ENCODE measurements at regions not wholly inside any gene's neighbourhood (a gene's known extent, or its start where the extent isn't known, plus 50 kb on each side); places are given as distances from the start of the nearest gene placed in this dataset.

- 43 to 50% methylated on average over 1 of the region's 1 CpG for WGBS, 2 donors (ENCODE audit: low coverage in 1 of 2)
- Histone ChIP-seq H3K9me3 (no peaks in the 10 kb centered on the region), H3K4me3 (no peak overlapping the region), H3K36me3 (no peaks in the 10 kb centered on the region), H3K4me1 (peaks cover 0 to 16% (median 0%) of the 10 kb centered on the region in 3 donors), H3K27me3 (no peaks in the 10 kb centered on the region), H3K27ac (no peak overlapping the region)
- no peak for TF ChIP-seq POLR2A (IDR thresholded peaks at IDR 0.05)
- TF ChIP-seq CTCF (IDR thresholded peaks at IDR 0.05): no peak
- no peak for TF ChIP-seq POLR2AphosphoS5 (IDR thresholded peaks at IDR 0.05)
- no peak for TF ChIP-seq EP300 (IDR thresholded peaks at IDR 0.05)
- ATAC-seq: no peak
Observed at GRCh38 chr14:51529736-51530135, 122.0 kb upstream of the FRMD6 start.

- H3K36me3 ChIP-seq: no peaks in the 10 kb centered on the region
- peaks cover 0 to 6% (median 0%) of the 10 kb centered on the region in 3 donors for H3K4me1 ChIP-seq
- no peaks in the 10 kb centered on the region for H3K27me3 ChIP-seq
- TF ChIP-seq CTCF (IDR thresholded peaks at IDR 0.05) (no peak), POLR2A (IDR thresholded peaks at IDR 0.05) (no peak), EP300 (IDR thresholded peaks at IDR 0.05) (no peak), POLR2AphosphoS5 (IDR thresholded peaks at IDR 0.05) (no peak)
- H3K4me3 ChIP-seq: no peak overlapping the region
- H3K27ac ChIP-seq: no peak overlapping the region
- no peak for ATAC-seq
- H3K9me3 ChIP-seq: no peaks in the 10 kb centered on the region
- 53 to 82% methylated on average over 1 to 2 of the region's 2 CpGs for WGBS, 2 donors (ENCODE audit: low coverage in 1 of 2)
Observed at GRCh38 chr14:51533160-51533559, 118.5 kb upstream of the FRMD6 start.

- no peak for ATAC-seq
- Histone ChIP-seq H3K9me3 (no peaks in the 10 kb centered on the region), H3K36me3 (no peaks in the 10 kb centered on the region), H3K4me1 (peaks cover 0 to 6% (median 0%) of the 10 kb centered on the region in 3 donors), H3K27ac (no peak overlapping the region), H3K27me3 (no peaks in the 10 kb centered on the region), H3K4me3 (no peak overlapping the region)
- TF ChIP-seq CTCF (IDR thresholded peaks at IDR 0.05) (no peak), POLR2AphosphoS5 (IDR thresholded peaks at IDR 0.05) (no peak), EP300 (IDR thresholded peaks at IDR 0.05) (no peak), POLR2A (IDR thresholded peaks at IDR 0.05) (no peak)
- 83 to 100% methylated on average over 3 of the region's 3 CpGs for WGBS, 2 donors (ENCODE audit: low coverage in 1 of 2)
Observed at GRCh38 chr14:51533872-51534553, 117.7 kb upstream of the FRMD6 start.

- no peak overlapping the region for H3K4me3 ChIP-seq
- H3K36me3 ChIP-seq: no peaks in the 10 kb centered on the region
- no peak overlapping the region for H3K27ac ChIP-seq
- no peaks in the 10 kb centered on the region for H3K27me3 ChIP-seq
- no peak for TF ChIP-seq POLR2AphosphoS5 (IDR thresholded peaks at IDR 0.05)
- TF ChIP-seq CTCF (IDR thresholded peaks at IDR 0.05): no peak
- TF ChIP-seq POLR2A (IDR thresholded peaks at IDR 0.05): no peak
- TF ChIP-seq EP300 (IDR thresholded peaks at IDR 0.05): no peak
- no peak for ATAC-seq
- H3K9me3 ChIP-seq: no peaks in the 10 kb centered on the region
- WGBS, 2 donors (ENCODE audit: low coverage in 1 of 2): 44% methylated on average over 2 of the region's 4 CpGs; no CpG with 5 or more reads in 1 of the 2 donors
- peaks cover 0 to 6% (median under 1%) of the 10 kb centered on the region in 3 donors for H3K4me1 ChIP-seq
Observed at GRCh38 chr14:51534610-51535011, 117.1 kb upstream of the FRMD6 start.

GRCh38 chr14:51535443-51536044 lies 116.2 kb upstream of the FRMD6 start:
- WGBS, 2 donors (ENCODE audit: low coverage in 1 of 2): 71 to 81% methylated on average over 2 of the region's 2 CpGs
- Histone ChIP-seq H3K27ac (no peak overlapping the region), H3K4me1 (peaks cover 0 to 6% (median 6%) of the 10 kb centered on the region in 3 donors), H3K36me3 (no peaks in the 10 kb centered on the region), H3K27me3 (no peaks in the 10 kb centered on the region), H3K9me3 (no peaks in the 10 kb centered on the region), H3K4me3 (no peak overlapping the region)
- TF ChIP-seq POLR2AphosphoS5 (IDR thresholded peaks at IDR 0.05) (no peak), POLR2A (IDR thresholded peaks at IDR 0.05) (no peak)
- ATAC-seq: no peak
